SK-N-MC (cell line): ENCODE measurements at regions not wholly inside any gene's neighbourhood (a gene's known extent, or its start where the extent isn't known, plus 50 kb on each side); places are given as distances from the start of the nearest gene placed in this dataset.

Source experiments
- EZH2 ChIP-seq: fragments of 200-600 bp; sonication (generic); IDR thresholded peaks from one replicate; pipeline ENCODE4 v1.6.1; 2017; ENCODE audit warnings: antibody characterized with exemption
- POLR2AphosphoS5 ChIP-seq: IDR thresholded peaks from 2 replicates; pipeline ENCODE4 v1.6.1; 2012; ENCODE audit warnings: mild to moderate bottlenecking, low read depth, low read length, borderline replicate concordance

- no peak for TF ChIP-seq POLR2AphosphoS5
- TF ChIP-seq EZH2, result no peak
These were observed 438.5 kb upstream of the CITED2 start for GRCh38 chr6:139812939-139813338.
